GM10248 (cell line): ENCODE measurements at regions not wholly inside any gene's neighbourhood (a gene's known extent, or its start where the extent isn't known, plus 50 kb on each side); places are given as distances from the start of the nearest gene placed in this dataset.

Source experiments
- CTCF ChIA-PET: fragments of 300-600 bp; sonication (Branson Sonifier 250); formaldehyde crosslinking; extraction: SDS; loops from one replicate; lab custom pipeline; 2021; ENCODE audit warnings: antibody characterized with exemption; lab: Yijun Ruan, JAX
- POLR2A ChIA-PET: fragments of 350-650 bp; sonication (Branson Sonifier 250); formaldehyde crosslinking; extraction: SDS; loops from one replicate; lab custom pipeline; 2020; ENCODE audit warnings: antibody characterized with exemption; lab: Yijun Ruan, JAX
- DNase-seq: peaks from one replicate; pipeline ENCODE4 v3.0.0; 2012; ENCODE audit errors: extremely low spot score
- CTCF ChIP-seq: IDR thresholded peaks from 2 replicates; pipeline ENCODE4 v1.5.1; 2012; ENCODE audit warnings: mild to moderate bottlenecking, low read depth; ENCODE audit errors: extremely low read depth, missing control alignments, control extremely low read depth

- POLR2A ChIA-PET = interaction anchor here (0.6 kb wide), 1 partner anchor 651 kb away, joined by 3 read pairs; no protein-coding TSS in a partner anchor
- CTCF ChIA-PET = interaction anchor here (1.0 to 1.5 kb wide), 2 partner anchors 20 to 22 kb away, joined by 3 to 6 read pairs; no protein-coding TSS in a partner anchor
- no peak for TF ChIP-seq CTCF
- no peak for DNase-seq
Measured at GRCh38 chr2:240252872-240253511, 112.5 kb upstream of the OTOS start.

DNA sequence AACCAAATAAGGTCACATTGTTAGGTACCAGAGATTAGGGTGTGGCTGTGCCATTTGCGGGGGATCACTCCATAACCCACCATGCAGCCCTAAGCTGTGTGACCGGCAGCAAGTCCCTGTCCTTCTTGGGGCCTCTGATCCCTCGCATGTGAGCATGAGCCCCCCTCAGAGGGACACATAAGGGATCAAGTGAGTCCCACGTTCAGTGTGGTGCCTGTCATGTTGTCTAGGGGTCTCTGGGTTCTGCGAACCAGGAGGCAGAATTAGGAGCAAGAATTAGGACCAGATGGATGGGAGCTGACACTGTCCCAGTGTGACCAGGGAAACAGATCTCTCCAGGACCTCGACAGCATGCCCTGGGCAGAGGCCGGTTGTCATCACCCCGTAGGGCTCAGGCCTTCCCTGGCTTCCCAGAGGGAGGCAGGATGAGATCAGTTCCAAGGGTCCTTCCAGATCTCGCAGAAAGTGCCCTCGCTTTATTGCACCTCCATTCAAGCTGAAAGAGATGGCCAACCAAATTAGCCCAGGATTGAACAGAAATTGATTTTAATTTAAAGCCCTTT is 113.2 kb upstream of the OTOS start:
- TF ChIP-seq CTCF = no peak
- no peak for DNase-seq
- POLR2A ChIA-PET = no interaction called here
- CTCF ChIA-PET = no interaction called here

- no peak for DNase-seq
- POLR2A ChIA-PET = no interaction called here
- CTCF ChIA-PET = no interaction called here
- TF ChIP-seq CTCF = no peak
Measured at GRCh38 chr2:240254337-240255164, 114.1 kb upstream of the OTOS start.

DNA sequence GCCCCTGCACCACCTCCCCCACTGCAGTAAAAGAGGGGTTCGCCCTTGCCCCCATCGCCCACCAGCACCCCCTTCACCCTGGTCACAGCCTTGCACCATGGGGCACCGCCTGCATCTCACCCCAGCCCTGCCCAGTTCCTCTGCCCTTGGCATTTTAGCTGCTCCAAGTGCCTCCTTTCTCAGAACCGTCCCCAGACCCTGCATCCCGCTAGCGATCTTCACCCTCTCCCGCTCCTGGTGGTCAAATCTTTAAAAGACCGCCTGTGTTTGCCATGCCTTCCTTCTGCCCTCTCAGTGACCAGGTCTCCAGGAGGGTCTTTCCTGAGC is 114.7 kb upstream of the OTOS start:
- CTCF ChIA-PET = no interaction called here
- no peak for TF ChIP-seq CTCF
- no peak for DNase-seq
- POLR2A ChIA-PET = no interaction called here

GRCh38 chr2:240255811-240256703 is 115.6 kb upstream of the OTOS start:
- POLR2A ChIA-PET = no interaction called here
- TF ChIP-seq CTCF = no peak
- no peak for DNase-seq
- CTCF ChIA-PET = no interaction called here
